DOHH2 (cell line): ENCODE measurements at regions not wholly inside any gene's neighbourhood (a gene's known extent, or its start where the extent isn't known, plus 50 kb on each side); places are given as distances from the start of the nearest gene placed in this dataset.

Experiments used
- H3F3A ChIP-seq: fragments of 200-600 bp; sonication (generic), shearing (Covaris generic); 2 replicates; pipeline ENCODE4 v1.6.0; 2016; ENCODE audit warnings: antibody characterized with exemption, mild to moderate bottlenecking; ENCODE audit not compliant: control insufficient read depth, insufficient read depth
- H3K27ac ChIP-seq: fragments of 200-600 bp; sonication (generic); 2 replicates; pipeline ENCODE4 v1.5.1; 2014; ENCODE audit warnings: low read depth, mild to moderate bottlenecking, low read length, moderate library complexity
- H3K27me3 ChIP-seq: fragments of 200-600 bp; sonication (generic); 2 replicates; pipeline ENCODE4 v1.6.1; 2014; ENCODE audit warnings: mild to moderate bottlenecking, low read length, mixed read lengths; ENCODE audit not compliant: control insufficient read depth
- H3K36me3 ChIP-seq: fragments of 200-600 bp; sonication (generic); 2 replicates; pipeline ENCODE4 v1.6.1; 2014; ENCODE audit warnings: mild to moderate bottlenecking, low read length, moderate library complexity, mixed read lengths; ENCODE audit not compliant: control insufficient read depth
- H3K4me1 ChIP-seq: fragments of 200-600 bp; sonication (generic); 2 replicates; pipeline ENCODE4 v1.6.1; 2014; ENCODE audit warnings: mild to moderate bottlenecking, low read length, mixed read lengths; ENCODE audit not compliant: control insufficient read depth
- H3K4me2 ChIP-seq: fragments of 200-600 bp; sonication (generic); 2 replicates; pipeline ENCODE4 v1.6.0; 2014; ENCODE audit warnings: mild to moderate bottlenecking, low read length, moderate library complexity
- H3K4me3 ChIP-seq: fragments of 200-600 bp; sonication (generic); 2 replicates; pipeline ENCODE4 v1.5.1; 2014; ENCODE audit warnings: mild to moderate bottlenecking, low read length, mixed read lengths
- H3K79me2 ChIP-seq: fragments of 200-600 bp; sonication (generic); 2 replicates; pipeline ENCODE4 v1.6.1; 2014; ENCODE audit warnings: mild to moderate bottlenecking, low read length, mixed read lengths; ENCODE audit not compliant: control insufficient read depth
- H3K9me2 ChIP-seq: fragments of 200-600 bp; sonication (generic); replicated peaks from 2 replicates; pipeline ENCODE4 v1.6.1; 2014; ENCODE audit warnings: mild to moderate bottlenecking, low read length, mixed read lengths; ENCODE audit not compliant: control insufficient read depth
- H3K9me3 ChIP-seq: fragments of 200-600 bp; sonication (generic); 2 replicates; pipeline ENCODE4 v1.6.1; 2014; ENCODE audit warnings: antibody characterized with exemption, low read length, mixed read lengths; ENCODE audit not compliant: control insufficient read depth, insufficient read depth
- H4K20me1 ChIP-seq: fragments of 200-600 bp; sonication (generic); 2 replicates; pipeline ENCODE4 v1.6.0; 2014; ENCODE audit warnings: low read depth, mild to moderate bottlenecking, antibody characterized with exemption, low read length, moderate library complexity; ENCODE audit not compliant: control insufficient read depth, insufficient read depth
- CTCF ChIP-seq: fragments of 200-600 bp; sonication (generic); IDR thresholded peaks from one replicate; pipeline ENCODE4 v1.5.1; 2014; ENCODE audit warnings: antibody characterized with exemption, mild to moderate bottlenecking, low read depth, low read length; ENCODE audit not compliant: poor library complexity, severe bottlenecking
- EZH2phosphoT487 ChIP-seq: fragments of 200-600 bp; sonication (generic); IDR thresholded peaks from 2 replicates; pipeline ENCODE4 v1.6.1; 2017; ENCODE audit warnings: borderline replicate concordance, mild to moderate bottlenecking, antibody characterized with exemption, low read length, moderate library complexity, mixed read lengths

GRCh38 chr2:64862623-64863022 is 126.6 kb upstream of the SLC1A4 start:
- Histone ChIP-seq H3K4me1 (peaks cover 82% of the 10 kb centered on the region), H3K27me3 (peaks cover 10% of the 10 kb centered on the region; the same call in 1 of the 2 replicates), H3F3A (peaks cover 39% of the 10 kb centered on the region), H4K20me1 (no peaks in the 10 kb centered on the region), H3K79me2 (no peaks in the 10 kb centered on the region), H3K4me2 (no peak overlapping the region), H3K9me2 (no peaks in the 10 kb centered on the region), H3K9me3 (peaks cover 10% of the 10 kb centered on the region), H3K27ac (no peak overlapping the region; the same call in 1 of the 2 replicates), H3K36me3 (no peaks in the 10 kb centered on the region), H3K4me3 (no peak overlapping the region)
- TF ChIP-seq EZH2phosphoT487, result no peak
- no peak for TF ChIP-seq CTCF

GRCh38 chr2:64863097-64863820 is 125.9 kb upstream of the SLC1A4 start:
- H3K79me2 ChIP-seq, result no peaks in the 10 kb centered on the region
- peaks cover 76% of the 10 kb centered on the region for H3K4me1 ChIP-seq
- no peak for TF ChIP-seq CTCF
- no peak for TF ChIP-seq EZH2phosphoT487
- peak overlapping the region; percentile 45 for H3K27ac ChIP-seq
- no peaks in the 10 kb centered on the region for H3K9me2 ChIP-seq
- peaks cover 10% of the 10 kb centered on the region for H3K9me3 ChIP-seq
- H4K20me1 ChIP-seq, result no peaks in the 10 kb centered on the region
- H3K4me3 ChIP-seq, result peak overlapping the region; percentile 18; the same call in 1 of the 2 replicates
- H3K4me2 ChIP-seq, result peak overlapping the region; percentile 98
- H3K27me3 ChIP-seq, result peaks cover 10% of the 10 kb centered on the region; the same call in 1 of the 2 replicates
- H3K36me3 ChIP-seq, result no peaks in the 10 kb centered on the region
- H3F3A ChIP-seq, result peaks cover 39% of the 10 kb centered on the region

- TF ChIP-seq EZH2phosphoT487 (no peak), CTCF (peak; percentile 54)
- H3K4me2 ChIP-seq, result peak overlapping the region; percentile 98
- H3K36me3 ChIP-seq, result no peaks in the 10 kb centered on the region
- H3K27ac ChIP-seq, result peak overlapping the region; percentile 22; the same call in 1 of the 2 replicates
- H4K20me1 ChIP-seq, result no peaks in the 10 kb centered on the region
- peak overlapping the region; percentile 82 for H3K4me3 ChIP-seq
- peaks cover 33% of the 10 kb centered on the region for H3F3A ChIP-seq
- H3K79me2 ChIP-seq, result no peaks in the 10 kb centered on the region
- peaks cover 10% of the 10 kb centered on the region; the same call in 1 of the 2 replicates for H3K27me3 ChIP-seq
- no peaks in the 10 kb centered on the region for H3K9me2 ChIP-seq
- H3K9me3 ChIP-seq, result peaks cover 10% of the 10 kb centered on the region
- H3K4me1 ChIP-seq, result peaks cover 56% of the 10 kb centered on the region
These were observed 123.9 kb upstream of the SLC1A4 start for GRCh38 chr2:64865073-64865830.
